Loucy (cell line): ENCODE measurements at regions not wholly inside any gene's neighbourhood (a gene's known extent, or its start where the extent isn't known, plus 50 kb on each side); places are given as distances from the start of the nearest gene placed in this dataset.

Source experiments
- EZH2phosphoT487 ChIP-seq: fragments of 200-600 bp; IDR thresholded peaks from 2 replicates; pipeline ENCODE4 v1.6.1; 2018; ENCODE audit warnings: antibody characterized with exemption, mild to moderate bottlenecking, moderate library complexity, borderline replicate concordance
- TF ChIP-seq, protein P1 (sequence below): fragments of 200-600 bp; sonication (generic); conservative IDR thresholded peaks from 2 replicates; pipeline ENCODE4 v1.5.1; 2014; ENCODE audit warnings: mild to moderate bottlenecking, antibody characterized with exemption, low read length

DNA sequence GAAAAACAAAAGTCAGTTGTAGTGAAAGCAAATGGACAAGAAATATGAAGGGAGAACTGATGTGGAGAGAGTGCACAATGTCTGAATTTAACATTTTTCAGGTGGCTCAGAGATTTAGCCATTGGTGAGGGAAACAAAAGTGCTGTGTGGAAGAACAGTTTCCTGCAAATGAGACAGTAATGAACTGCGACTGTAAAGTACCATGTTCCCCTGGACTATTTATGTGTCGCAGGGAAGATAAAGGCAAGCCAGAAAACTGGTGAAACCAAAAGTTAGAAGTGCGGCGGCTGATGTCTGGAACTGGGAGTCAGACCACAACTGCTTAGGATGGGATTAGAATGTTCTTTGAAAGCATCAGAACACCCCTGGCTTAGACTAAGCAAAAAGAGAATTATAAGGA lies 905.1 kb upstream of the MAN1A1 start:
- TF ChIP-seq, protein P1, sequence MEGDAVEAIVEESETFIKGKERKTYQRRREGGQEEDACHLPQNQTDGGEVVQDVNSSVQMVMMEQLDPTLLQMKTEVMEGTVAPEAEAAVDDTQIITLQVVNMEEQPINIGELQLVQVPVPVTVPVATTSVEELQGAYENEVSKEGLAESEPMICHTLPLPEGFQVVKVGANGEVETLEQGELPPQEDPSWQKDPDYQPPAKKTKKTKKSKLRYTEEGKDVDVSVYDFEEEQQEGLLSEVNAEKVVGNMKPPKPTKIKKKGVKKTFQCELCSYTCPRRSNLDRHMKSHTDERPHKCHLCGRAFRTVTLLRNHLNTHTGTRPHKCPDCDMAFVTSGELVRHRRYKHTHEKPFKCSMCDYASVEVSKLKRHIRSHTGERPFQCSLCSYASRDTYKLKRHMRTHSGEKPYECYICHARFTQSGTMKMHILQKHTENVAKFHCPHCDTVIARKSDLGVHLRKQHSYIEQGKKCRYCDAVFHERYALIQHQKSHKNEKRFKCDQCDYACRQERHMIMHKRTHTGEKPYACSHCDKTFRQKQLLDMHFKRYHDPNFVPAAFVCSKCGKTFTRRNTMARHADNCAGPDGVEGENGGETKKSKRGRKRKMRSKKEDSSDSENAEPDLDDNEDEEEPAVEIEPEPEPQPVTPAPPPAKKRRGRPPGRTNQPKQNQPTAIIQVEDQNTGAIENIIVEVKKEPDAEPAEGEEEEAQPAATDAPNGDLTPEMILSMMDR: no peak
- TF ChIP-seq EZH2phosphoT487: no peak
